ENCODE measurements at regions not wholly inside any gene's neighbourhood (a gene's known extent, or its start where the extent isn't known, plus 50 kb on each side); places are given as distances from the start of the nearest gene placed in this dataset.

DNA sequence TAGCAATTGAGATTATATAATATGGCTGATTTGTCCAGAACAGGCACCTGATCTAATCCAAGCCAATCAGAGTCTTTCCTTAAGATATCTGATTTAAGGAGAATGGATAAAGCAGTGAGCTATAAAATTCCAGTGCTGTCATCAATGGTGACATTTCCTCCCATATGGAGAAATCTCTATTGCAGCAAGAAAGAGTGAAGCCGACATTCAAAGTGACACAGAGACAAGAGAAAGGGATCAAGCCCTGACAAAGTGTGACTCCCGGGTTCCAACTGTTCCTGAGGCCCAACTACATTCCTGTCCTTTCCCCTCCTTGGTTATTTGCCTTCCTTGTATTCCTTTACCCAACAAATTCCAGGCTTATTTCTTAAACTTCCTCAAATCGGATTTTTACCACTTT lies 430.0 kb upstream of the SOX5 start:
- TF ChIP-seq JUN (IDR thresholded peaks at IDR 0.05; ENCODE audit: borderline replicate concordance, insufficient read depth, insufficient read length, low read depth) (no peak), EZH2 (IDR thresholded peaks at IDR 0.05; ENCODE audit: borderline replicate concordance, low read depth, low read length, severe bottlenecking) (no peak), POLR2A (IDR thresholded peaks at IDR 0.05; ENCODE audit: low read depth, low read length) (no peak), MYC (IDR thresholded peaks at IDR 0.05; ENCODE audit: low read depth, low read length) (no peak)
- TF ChIP-seq, protein P1, sequence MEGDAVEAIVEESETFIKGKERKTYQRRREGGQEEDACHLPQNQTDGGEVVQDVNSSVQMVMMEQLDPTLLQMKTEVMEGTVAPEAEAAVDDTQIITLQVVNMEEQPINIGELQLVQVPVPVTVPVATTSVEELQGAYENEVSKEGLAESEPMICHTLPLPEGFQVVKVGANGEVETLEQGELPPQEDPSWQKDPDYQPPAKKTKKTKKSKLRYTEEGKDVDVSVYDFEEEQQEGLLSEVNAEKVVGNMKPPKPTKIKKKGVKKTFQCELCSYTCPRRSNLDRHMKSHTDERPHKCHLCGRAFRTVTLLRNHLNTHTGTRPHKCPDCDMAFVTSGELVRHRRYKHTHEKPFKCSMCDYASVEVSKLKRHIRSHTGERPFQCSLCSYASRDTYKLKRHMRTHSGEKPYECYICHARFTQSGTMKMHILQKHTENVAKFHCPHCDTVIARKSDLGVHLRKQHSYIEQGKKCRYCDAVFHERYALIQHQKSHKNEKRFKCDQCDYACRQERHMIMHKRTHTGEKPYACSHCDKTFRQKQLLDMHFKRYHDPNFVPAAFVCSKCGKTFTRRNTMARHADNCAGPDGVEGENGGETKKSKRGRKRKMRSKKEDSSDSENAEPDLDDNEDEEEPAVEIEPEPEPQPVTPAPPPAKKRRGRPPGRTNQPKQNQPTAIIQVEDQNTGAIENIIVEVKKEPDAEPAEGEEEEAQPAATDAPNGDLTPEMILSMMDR (IDR thresholded peaks at IDR 0.05; ENCODE audit: extremely low read depth in 1 of 2, insufficient read depth in 1 of 2, low read depth in 1 of 2, low read length in 2 of 2): no peak
- TF ChIP-seq, protein P2, sequence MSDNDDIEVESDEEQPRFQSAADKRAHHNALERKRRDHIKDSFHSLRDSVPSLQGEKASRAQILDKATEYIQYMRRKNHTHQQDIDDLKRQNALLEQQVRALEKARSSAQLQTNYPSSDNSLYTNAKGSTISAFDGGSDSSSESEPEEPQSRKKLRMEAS (IDR thresholded peaks at IDR 0.05; ENCODE audit: insufficient read depth, insufficient read length): no peak
